ENCODE measurements at regions not wholly inside any gene's neighbourhood (a gene's known extent, or its start where the extent isn't known, plus 50 kb on each side); places are given as distances from the start of the nearest gene placed in this dataset.

GRCh38 chr18:27899893-27900292, 277.0 kb downstream of the CDH2 start:
- DNase-seq (ENCODE audit: low spot score): no peak

GRCh38 chr18:27894746-27895145, 282.2 kb downstream of the CDH2 start:
- DNase-seq (ENCODE audit: low spot score): no peak

- no peak for DNase-seq (ENCODE audit: low spot score)
These were observed 289.0 kb downstream of the CDH2 start for GRCh38 chr18:27887711-27888495.

GRCh38 chr18:27887287-27887686, 289.6 kb downstream of the CDH2 start:
- no peak for DNase-seq (ENCODE audit: low spot score)

- no peak for DNase-seq (ENCODE audit: low spot score)
These were observed 297.4 kb downstream of the CDH2 start for GRCh38 chr18:27879540-27879939.

GRCh38 chr18:27871726-27872125, 305.2 kb downstream of the CDH2 start:
- no peak for DNase-seq (ENCODE audit: low spot score)

- no peak for DNase-seq (ENCODE audit: low spot score)
These were observed 307.2 kb downstream of the CDH2 start for GRCh38 chr18:27869735-27870134.

- no peak for DNase-seq (ENCODE audit: low spot score)
These were observed 311.5 kb downstream of the CDH2 start for GRCh38 chr18:27865431-27865830.

GRCh38 chr18:27863780-27864430, 313.0 kb downstream of the CDH2 start:
- DNase-seq (ENCODE audit: low spot score): no peak

GRCh38 chr18:27862041-27862682, 314.8 kb downstream of the CDH2 start:
- no peak for DNase-seq (ENCODE audit: low spot score)

- DNase-seq (ENCODE audit: low spot score): no peak
These were observed 315.4 kb downstream of the CDH2 start for GRCh38 chr18:27861539-27861938.

- DNase-seq (ENCODE audit: low spot score): no peak
These were observed 316.2 kb downstream of the CDH2 start for GRCh38 chr18:27860701-27861107.

GRCh38 chr18:27860011-27860410, 316.9 kb downstream of the CDH2 start:
- no peak for DNase-seq (ENCODE audit: low spot score)

GRCh38 chr18:27856820-27857219, 320.1 kb downstream of the CDH2 start:
- DNase-seq (ENCODE audit: low spot score): no peak

GRCh38 chr18:27855486-27855885, 321.4 kb downstream of the CDH2 start:
- no peak for DNase-seq (ENCODE audit: low spot score)

GRCh38 chr18:27854631-27855030, 322.3 kb downstream of the CDH2 start:
- DNase-seq (ENCODE audit: low spot score): no peak

- no peak for DNase-seq (ENCODE audit: low spot score)
These were observed 328.6 kb downstream of the CDH2 start for GRCh38 chr18:27848336-27848735.

GRCh38 chr18:27847412-27847811, 329.5 kb downstream of the CDH2 start:
- no peak for DNase-seq (ENCODE audit: low spot score)

GRCh38 chr18:27845897-27846296, 331.0 kb downstream of the CDH2 start:
- DNase-seq (ENCODE audit: low spot score): no peak

GRCh38 chr18:27843783-27844777, 332.9 kb downstream of the CDH2 start:
- no peak for DNase-seq (ENCODE audit: low spot score)

- no peak for DNase-seq (ENCODE audit: low spot score)
These were observed 337.8 kb downstream of the CDH2 start for GRCh38 chr18:27839141-27839540.

GRCh38 chr18:27838225-27838624, 338.7 kb downstream of the CDH2 start:
- no peak for DNase-seq (ENCODE audit: low spot score)

Measured in CD4-positive, alpha-beta T cell treated with Interleukin-15 for 4 hours (primary cell).